ENCODE measurements at regions not wholly inside any gene's neighbourhood (a gene's known extent, or its start where the extent isn't known, plus 50 kb on each side); places are given as distances from the start of the nearest gene placed in this dataset.

- no peak overlapping the region for H3K4me3 ChIP-seq (ENCODE audit: low read length)
- H3K4me2 ChIP-seq (ENCODE audit: low read length) = no peak overlapping the region
- no peak overlapping the region for H2AFZ ChIP-seq (ENCODE audit: low read depth, low read length)
- H3K9me3 ChIP-seq (ENCODE audit: low read length) = no peaks in the 10 kb centered on the region
- no peaks in the 10 kb centered on the region for H3K79me2 ChIP-seq (replicated peaks; ENCODE audit: insufficient read depth, low read length)
- no peaks in the 10 kb centered on the region for H3K9me2 ChIP-seq (ENCODE audit: insufficient read depth, low read length)
- no peak for TF ChIP-seq SMC3 (conservative IDR thresholded peaks at IDR 0.05; ENCODE audit: poor library complexity)
- H3K27me3 ChIP-seq (ENCODE audit: insufficient read depth, low read depth, low read length) = no peaks in the 10 kb centered on the region
- no peaks in the 10 kb centered on the region for H3K36me3 ChIP-seq (ENCODE audit: insufficient read depth, low read length)
- no peak overlapping the region for H3K27ac ChIP-seq (ENCODE audit: low read length)
- H4K20me1 ChIP-seq (ENCODE audit: insufficient read depth) = no peaks in the 10 kb centered on the region
- H3K9ac ChIP-seq (ENCODE audit: low read length) = no peak overlapping the region
- no peaks in the 10 kb centered on the region for H3F3A ChIP-seq (ENCODE audit: insufficient read depth, low read length, poor library complexity, severe bottlenecking)
Observed at GRCh38 chr15:60101416-60101815, 97.3 kb downstream of the FOXB1 start.

DNA sequence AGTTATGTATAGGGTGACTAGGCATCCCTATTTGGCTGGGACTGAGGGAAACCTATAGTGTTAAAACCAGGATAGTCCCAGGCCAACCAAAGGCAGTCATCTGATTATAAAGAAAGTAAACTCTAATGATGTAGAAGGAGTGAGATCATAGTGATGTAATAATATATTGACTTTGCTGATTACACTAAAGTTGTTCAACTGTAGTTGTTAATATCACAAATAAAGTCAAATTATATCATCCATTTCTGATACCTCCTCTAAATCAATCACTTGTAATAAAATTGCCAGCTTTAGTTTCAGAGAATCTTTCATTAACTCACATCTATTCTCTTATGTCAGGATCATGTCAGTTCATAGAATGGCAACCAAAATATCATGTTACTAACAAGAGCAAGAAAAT is 98.6 kb downstream of the FOXB1 start:
- H3K27me3 ChIP-seq (ENCODE audit: insufficient read depth, low read depth, low read length) = no peaks in the 10 kb centered on the region
- no peaks in the 10 kb centered on the region for H4K20me1 ChIP-seq (ENCODE audit: insufficient read depth)

More for the DNA sequence above, 98.6 kb downstream of the FOXB1 start:
- Histone ChIP-seq H3K9ac (ENCODE audit: low read length) (no peak overlapping the region), H3K79me2 (replicated peaks; ENCODE audit: insufficient read depth, low read length) (no peaks in the 10 kb centered on the region), H3K27ac (ENCODE audit: low read length) (no peak overlapping the region), H3K9me3 (ENCODE audit: low read length) (no peaks in the 10 kb centered on the region), H3K4me2 (ENCODE audit: low read length) (no peak overlapping the region), H2AFZ (ENCODE audit: low read depth, low read length) (no peak overlapping the region), H3F3A (ENCODE audit: insufficient read depth, low read length, poor library complexity, severe bottlenecking) (no peaks in the 10 kb centered on the region), H3K4me3 (ENCODE audit: low read length) (no peak overlapping the region), H3K9me2 (ENCODE audit: insufficient read depth, low read length) (no peaks in the 10 kb centered on the region), H3K36me3 (ENCODE audit: insufficient read depth, low read length) (no peaks in the 10 kb centered on the region)
- no peak for TF ChIP-seq CTCF (IDR thresholded peaks at IDR 0.05; ENCODE audit: poor library complexity, severe bottlenecking)
- TF ChIP-seq SMC3 (conservative IDR thresholded peaks at IDR 0.05; ENCODE audit: poor library complexity) = no peak
- no peak for TF ChIP-seq MXI1 (conservative IDR thresholded peaks at IDR 0.05; ENCODE audit: poor library complexity, severe bottlenecking)
- TF ChIP-seq, protein P1, sequence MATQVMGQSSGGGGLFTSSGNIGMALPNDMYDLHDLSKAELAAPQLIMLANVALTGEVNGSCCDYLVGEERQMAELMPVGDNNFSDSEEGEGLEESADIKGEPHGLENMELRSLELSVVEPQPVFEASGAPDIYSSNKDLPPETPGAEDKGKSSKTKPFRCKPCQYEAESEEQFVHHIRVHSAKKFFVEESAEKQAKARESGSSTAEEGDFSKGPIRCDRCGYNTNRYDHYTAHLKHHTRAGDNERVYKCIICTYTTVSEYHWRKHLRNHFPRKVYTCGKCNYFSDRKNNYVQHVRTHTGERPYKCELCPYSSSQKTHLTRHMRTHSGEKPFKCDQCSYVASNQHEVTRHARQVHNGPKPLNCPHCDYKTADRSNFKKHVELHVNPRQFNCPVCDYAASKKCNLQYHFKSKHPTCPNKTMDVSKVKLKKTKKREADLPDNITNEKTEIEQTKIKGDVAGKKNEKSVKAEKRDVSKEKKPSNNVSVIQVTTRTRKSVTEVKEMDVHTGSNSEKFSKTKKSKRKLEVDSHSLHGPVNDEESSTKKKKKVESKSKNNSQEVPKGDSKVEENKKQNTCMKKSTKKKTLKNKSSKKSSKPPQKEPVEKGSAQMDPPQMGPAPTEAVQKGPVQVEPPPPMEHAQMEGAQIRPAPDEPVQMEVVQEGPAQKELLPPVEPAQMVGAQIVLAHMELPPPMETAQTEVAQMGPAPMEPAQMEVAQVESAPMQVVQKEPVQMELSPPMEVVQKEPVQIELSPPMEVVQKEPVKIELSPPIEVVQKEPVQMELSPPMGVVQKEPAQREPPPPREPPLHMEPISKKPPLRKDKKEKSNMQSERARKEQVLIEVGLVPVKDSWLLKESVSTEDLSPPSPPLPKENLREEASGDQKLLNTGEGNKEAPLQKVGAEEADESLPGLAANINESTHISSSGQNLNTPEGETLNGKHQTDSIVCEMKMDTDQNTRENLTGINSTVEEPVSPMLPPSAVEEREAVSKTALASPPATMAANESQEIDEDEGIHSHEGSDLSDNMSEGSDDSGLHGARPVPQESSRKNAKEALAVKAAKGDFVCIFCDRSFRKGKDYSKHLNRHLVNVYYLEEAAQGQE (IDR thresholded peaks at IDR 0.05; ENCODE audit: borderline replicate concordance) = no peak
- TF ChIP-seq EP300 (conservative IDR thresholded peaks at IDR 0.05; ENCODE audit: poor library complexity, severe bottlenecking) = no peak
- TF ChIP-seq EZH2 (IDR thresholded peaks at IDR 0.05; ENCODE audit: borderline replicate concordance, insufficient read depth, low read length, poor library complexity, severe bottlenecking) = no peak
- TF ChIP-seq POLR2AphosphoS5 (IDR thresholded peaks at IDR 0.05) = no peak
- no peak for TF ChIP-seq RAD21 (conservative IDR thresholded peaks at IDR 0.05)
- TF ChIP-seq TAF1 (IDR thresholded peaks at IDR 0.05; ENCODE audit: low read depth) = no peak

Measured in neural cell (in vitro differentiated cells).